ENCODE measurements at regions not wholly inside any gene's neighbourhood (a gene's known extent, or its start where the extent isn't known, plus 50 kb on each side); places are given as distances from the start of the nearest gene placed in this dataset.

- DNase-seq (ENCODE audit: low read depth) = no peak
- no peak for TF ChIP-seq CTCF (conservative IDR thresholded peaks at IDR 0.05; ENCODE audit: low read depth, low read length)
Measured at GRCh38 chr5:54651482-54652076, 134.0 kb downstream of the SNX18 start.

GRCh38 chr5:54649041-54649504, 131.5 kb downstream of the SNX18 start:
- DNase-seq (ENCODE audit: low read depth) = no peak
- TF ChIP-seq CTCF (conservative IDR thresholded peaks at IDR 0.05; ENCODE audit: low read depth, low read length) = no peak
- no peak overlapping the region for H3K4me3 ChIP-seq (ENCODE audit: low read depth, low read length)

More at GRCh38 chr5:54651482-54652076, 134.0 kb downstream of the SNX18 start:
- no peak overlapping the region for H3K4me3 ChIP-seq (ENCODE audit: low read depth, low read length)

GRCh38 chr5:54646356-54647101, 129.0 kb downstream of the SNX18 start:
- no peak overlapping the region for H3K4me3 ChIP-seq (ENCODE audit: low read depth, low read length)
- TF ChIP-seq CTCF (conservative IDR thresholded peaks at IDR 0.05; ENCODE audit: low read depth, low read length) = peak; percentile 9
- peak; percentile 97 for DNase-seq (ENCODE audit: low read depth)

GRCh38 chr5:54645882-54646355, 128.4 kb downstream of the SNX18 start:
- H3K4me3 ChIP-seq (ENCODE audit: low read depth, low read length) = no peak overlapping the region
- no peak for TF ChIP-seq CTCF (conservative IDR thresholded peaks at IDR 0.05; ENCODE audit: low read depth, low read length)
- DNase-seq (ENCODE audit: low read depth) = peak; percentile 55

GRCh38 chr5:54644226-54644625, 126.7 kb downstream of the SNX18 start:
- H3K4me3 ChIP-seq (ENCODE audit: low read depth, low read length) = no peak overlapping the region
- no peak for TF ChIP-seq CTCF (conservative IDR thresholded peaks at IDR 0.05; ENCODE audit: low read depth, low read length)
- DNase-seq (ENCODE audit: low read depth) = peak; percentile 51

GRCh38 chr5:54643685-54644106, 126.1 kb downstream of the SNX18 start:
- peak; percentile 72 for DNase-seq (ENCODE audit: low read depth)
- TF ChIP-seq CTCF (conservative IDR thresholded peaks at IDR 0.05; ENCODE audit: low read depth, low read length) = no peak
- H3K4me3 ChIP-seq (ENCODE audit: low read depth, low read length) = no peak overlapping the region

All from choroid plexus epithelial cell (primary cell).